Stimulated activated naive B cell treated with anti-CD40 and anti-IgM and Interleukin-4, amounts not matched to agents 10 μg/mL and 1 μg/mL and 100 μg/mL, for 72 hours (primary cell): ENCODE measurements at regions not wholly inside any gene's neighbourhood (a gene's known extent, or its start where the extent isn't known, plus 50 kb on each side); places are given as distances from the start of the nearest gene placed in this dataset.

ENCODE experiments used
- ATAC-seq, 2 donors: fragments of 150-1000 bp; cut with Tn5 transposase; replicated peaks; 2 replicates each; pipeline ENCODE4 v1.10.0; 2021; ENCODE audit warnings: moderate library complexity in 1 of 2
- DNase-seq: peaks from one replicate; pipeline ENCODE4 v3.0.0; 2021
- H3K27ac Mint-ChIP-seq: one replicate; pipeline ENCODE4 v1.8.0; 2022; ENCODE audit warnings: mild to moderate bottlenecking, mixed read lengths
- H3K27me3 Mint-ChIP-seq, 2 donors: one replicate each; pipeline ENCODE4 v1.8.0; 2022; ENCODE audit warnings: mixed read lengths in 2 of 2
- H3K36me3 Mint-ChIP-seq, 2 donors: one replicate each; pipeline ENCODE4 v1.8.0; 2022; ENCODE audit warnings: mixed read lengths in 2 of 2, mild to moderate bottlenecking in 1 of 2
- H3K4me1 Mint-ChIP-seq, 2 donors: one replicate each; pipeline ENCODE4 v1.8.0; 2022; ENCODE audit warnings: mixed read lengths in 2 of 2, mild to moderate bottlenecking in 1 of 2
- H3K4me3 Mint-ChIP-seq, 2 donors: one replicate each; pipeline ENCODE4 v1.8.0; 2022; ENCODE audit warnings: mild to moderate bottlenecking in 2 of 2, mixed read lengths in 2 of 2, moderate library complexity in 1 of 2
- H3K9me3 Mint-ChIP-seq, 2 donors: one replicate each; pipeline ENCODE4 v1.8.0; 2022; ENCODE audit warnings: mixed read lengths in 2 of 2, mild to moderate bottlenecking in 1 of 2

- ATAC-seq, result no peak
- peaks cover 0 to 6% of the 10 kb centered on the region in 2 donors for H3K9me3 Mint-ChIP-seq
- no peaks in the 10 kb centered on the region for H3K4me1 Mint-ChIP-seq
- no peak overlapping the region for H3K27ac Mint-ChIP-seq
- no peaks in the 10 kb centered on the region for H3K36me3 Mint-ChIP-seq
- no peaks in the 10 kb centered on the region for H3K27me3 Mint-ChIP-seq
- no peak for DNase-seq
- no peak overlapping the region for H3K4me3 Mint-ChIP-seq
Measured at GRCh38 chr2:228841877-228842276, 429.2 kb downstream of the PID1 start.

GRCh38 chr2:228841475-228841874 lies 429.6 kb downstream of the PID1 start:
- Mint-ChIP-seq H3K36me3 (no peaks in the 10 kb centered on the region), H3K4me1 (no peaks in the 10 kb centered on the region), H3K9me3 (peaks cover 0 to 4% of the 10 kb centered on the region in 2 donors), H3K27me3 (no peaks in the 10 kb centered on the region), H3K4me3 (no peak overlapping the region), H3K27ac (no peak overlapping the region)
- DNase-seq, result no peak
- ATAC-seq, result no peak

DNA sequence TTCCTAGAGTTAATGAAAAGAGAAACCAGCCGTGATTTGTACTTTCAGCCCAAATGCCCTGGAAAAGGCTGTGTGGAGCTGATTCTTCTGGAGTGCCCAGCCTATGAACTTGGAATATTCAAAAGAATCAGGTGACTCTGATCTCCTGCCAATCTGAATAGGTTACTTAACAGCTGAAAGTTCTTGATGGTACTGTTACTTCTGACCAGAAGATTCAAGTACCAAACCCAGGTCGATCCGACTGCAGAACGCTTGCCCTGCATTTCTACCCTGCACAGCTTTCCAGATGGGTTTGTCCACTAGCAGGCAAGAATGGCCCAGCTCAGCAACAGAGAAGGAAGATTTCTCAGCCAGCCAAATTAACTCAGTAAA lies 430.4 kb downstream of the PID1 start:
- ATAC-seq (no peak), DNase-seq (no peak)
- Mint-ChIP-seq H3K4me1 (no peaks in the 10 kb centered on the region), H3K4me3 (no peak overlapping the region), H3K36me3 (no peaks in the 10 kb centered on the region), H3K27ac (no peak overlapping the region), H3K9me3 (peaks cover 0 to 4% of the 10 kb centered on the region in 2 donors), H3K27me3 (no peaks in the 10 kb centered on the region)

DNA sequence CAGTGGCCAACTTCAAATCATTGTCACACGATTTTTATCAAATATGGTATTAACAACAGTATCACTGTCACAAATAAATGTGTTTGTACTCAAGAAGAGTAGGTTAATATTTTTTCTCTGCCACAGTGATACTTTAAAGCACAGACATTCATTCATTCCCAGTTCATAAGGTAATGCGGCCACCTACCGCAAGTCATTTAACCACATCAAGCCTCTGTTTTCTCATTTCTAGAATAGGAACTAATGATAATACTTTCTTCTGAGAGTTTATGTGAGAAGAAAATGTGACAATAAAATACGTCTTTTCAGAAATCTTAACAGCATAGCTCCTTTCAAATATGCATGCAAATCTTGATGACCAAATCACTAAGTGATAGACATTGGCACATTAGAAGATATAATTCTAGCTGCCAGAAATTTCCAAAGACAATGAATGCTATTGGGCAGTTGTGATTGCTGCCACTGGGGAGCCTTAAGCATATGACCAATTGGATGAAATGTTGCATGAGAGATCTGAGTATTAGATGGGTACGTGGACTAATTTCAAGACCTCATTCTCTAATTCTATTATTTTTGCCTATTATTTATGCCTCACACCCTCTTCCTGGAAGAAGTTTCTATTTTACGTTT lies 430.9 kb downstream of the PID1 start:
- H3K4me3 Mint-ChIP-seq, result no peak overlapping the region
- DNase-seq (no peak), ATAC-seq (no peak)
- no peak overlapping the region for H3K27ac Mint-ChIP-seq
- H3K9me3 Mint-ChIP-seq, result peaks cover 0 to 4% of the 10 kb centered on the region in 2 donors
- no peaks in the 10 kb centered on the region for H3K36me3 Mint-ChIP-seq
- no peaks in the 10 kb centered on the region for H3K27me3 Mint-ChIP-seq
- no peaks in the 10 kb centered on the region for H3K4me1 Mint-ChIP-seq

DNA sequence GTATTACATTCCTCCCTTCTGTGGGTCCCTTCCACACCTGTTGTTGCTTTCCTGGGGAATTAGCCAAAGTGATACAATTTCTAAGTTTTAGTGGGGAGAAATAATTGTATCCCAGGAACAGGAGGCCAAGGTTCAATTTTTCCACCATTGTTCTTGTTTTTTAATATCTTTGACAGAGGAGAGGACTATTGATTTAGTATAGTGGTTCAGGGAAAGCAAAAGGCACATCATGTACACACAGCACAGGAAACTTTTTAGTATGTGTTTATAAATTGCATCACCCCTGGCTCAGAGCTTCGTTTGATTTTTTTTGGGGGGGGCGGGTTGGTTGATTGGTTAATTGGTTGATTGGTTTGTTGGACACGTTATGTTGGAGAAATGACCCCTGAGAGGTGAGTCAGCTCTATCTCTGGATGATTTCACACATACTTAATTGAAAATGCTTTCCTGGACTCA lies 431.6 kb downstream of the PID1 start:
- DNase-seq (no peak), ATAC-seq (no peak)
- H3K27me3 Mint-ChIP-seq, result no peaks in the 10 kb centered on the region
- no peaks in the 10 kb centered on the region for H3K4me1 Mint-ChIP-seq
- no peaks in the 10 kb centered on the region for H3K36me3 Mint-ChIP-seq
- no peak overlapping the region for H3K27ac Mint-ChIP-seq
- H3K9me3 Mint-ChIP-seq, result peaks cover 0 to 4% of the 10 kb centered on the region in 2 donors
- H3K4me3 Mint-ChIP-seq, result no peak overlapping the region

DNA sequence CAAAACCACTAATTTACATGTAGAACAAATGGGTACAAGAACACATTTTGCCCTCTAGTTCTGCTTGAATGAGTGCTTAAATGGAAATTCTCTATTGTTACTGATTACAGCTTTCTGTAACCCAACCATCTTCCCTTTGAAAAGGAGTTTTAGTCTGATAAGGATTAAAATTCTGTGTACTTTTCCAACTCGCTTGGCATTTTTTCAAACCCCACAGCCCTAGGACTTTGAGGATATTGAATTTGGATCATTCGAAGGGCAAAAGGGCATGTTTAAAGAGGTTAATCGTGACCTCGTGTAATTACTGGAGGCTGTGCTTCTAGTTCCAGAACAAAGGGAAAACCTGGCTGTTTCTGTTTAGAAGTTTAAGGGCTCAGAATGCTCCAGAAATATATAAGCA lies 432.3 kb downstream of the PID1 start:
- Mint-ChIP-seq H3K27ac (no peak overlapping the region), H3K4me3 (no peak overlapping the region), H3K9me3 (peaks cover 0 to 4% of the 10 kb centered on the region in 2 donors), H3K27me3 (no peaks in the 10 kb centered on the region), H3K36me3 (no peaks in the 10 kb centered on the region), H3K4me1 (no peaks in the 10 kb centered on the region)
- ATAC-seq (no peak), DNase-seq (no peak)

DNA sequence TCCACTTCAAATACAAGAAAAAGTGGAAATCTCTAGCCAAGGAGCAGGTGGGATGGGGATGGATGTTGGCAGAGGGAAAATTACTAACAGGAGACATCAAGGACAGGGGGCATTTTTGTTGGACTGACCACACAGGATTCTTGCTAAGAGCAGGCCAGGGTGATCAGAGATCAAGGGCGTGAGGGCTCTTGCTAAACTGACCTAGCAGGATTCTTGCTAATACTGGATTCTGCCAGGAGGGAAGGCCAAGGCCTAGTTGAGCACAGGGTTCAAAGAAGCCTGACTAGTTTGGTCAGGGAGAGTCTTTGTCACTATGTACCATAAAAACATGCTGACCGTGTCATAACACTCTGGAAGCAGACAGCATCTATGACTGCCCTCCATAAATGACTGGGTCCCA lies 442.7 kb downstream of the PID1 start:
- Mint-ChIP-seq H3K4me3 (no peak overlapping the region), H3K9me3 (peaks cover 3 to 4% of the 10 kb centered on the region in 2 donors), H3K27ac (no peak overlapping the region), H3K36me3 (no peaks in the 10 kb centered on the region), H3K27me3 (no peaks in the 10 kb centered on the region), H3K4me1 (no peaks in the 10 kb centered on the region)
- DNase-seq (no peak), ATAC-seq (no peak)

- no peak for ATAC-seq
- H3K36me3 Mint-ChIP-seq, result no peaks in the 10 kb centered on the region
Measured at GRCh38 chr2:228827056-228827700, 443.9 kb downstream of the PID1 start.

GRCh38 chr2:228819701-228820100 lies 451.4 kb downstream of the PID1 start:
- ATAC-seq (no peak), DNase-seq (no peak)
- H3K36me3 Mint-ChIP-seq, result no peaks in the 10 kb centered on the region
- no peaks in the 10 kb centered on the region for H3K4me1 Mint-ChIP-seq
- no peak overlapping the region for H3K4me3 Mint-ChIP-seq
- no peaks in the 10 kb centered on the region for H3K27me3 Mint-ChIP-seq
- peaks cover 4 to 6% of the 10 kb centered on the region in 2 donors for H3K9me3 Mint-ChIP-seq
- H3K27ac Mint-ChIP-seq, result no peak overlapping the region

More at GRCh38 chr2:228827056-228827700, 443.9 kb downstream of the PID1 start:
- no peak overlapping the region for H3K27ac Mint-ChIP-seq
- H3K9me3 Mint-ChIP-seq, result peaks cover 4% of the 10 kb centered on the region in 2 donors
- no peaks in the 10 kb centered on the region for H3K4me1 Mint-ChIP-seq
- H3K4me3 Mint-ChIP-seq, result no peak overlapping the region
- DNase-seq, result no peak
- H3K27me3 Mint-ChIP-seq, result no peaks in the 10 kb centered on the region

GRCh38 chr2:228802181-228803071 lies 468.7 kb downstream of the PID1 start:
- no peak for DNase-seq
- no peaks in the 10 kb centered on the region for H3K36me3 Mint-ChIP-seq
- no peak overlapping the region for H3K27ac Mint-ChIP-seq
- no peak overlapping the region for H3K4me3 Mint-ChIP-seq
- no peak for ATAC-seq
- no peaks in the 10 kb centered on the region for H3K4me1 Mint-ChIP-seq
- peaks cover 2 to 4% of the 10 kb centered on the region in 2 donors for H3K9me3 Mint-ChIP-seq
- H3K27me3 Mint-ChIP-seq, result no peaks in the 10 kb centered on the region

DNA sequence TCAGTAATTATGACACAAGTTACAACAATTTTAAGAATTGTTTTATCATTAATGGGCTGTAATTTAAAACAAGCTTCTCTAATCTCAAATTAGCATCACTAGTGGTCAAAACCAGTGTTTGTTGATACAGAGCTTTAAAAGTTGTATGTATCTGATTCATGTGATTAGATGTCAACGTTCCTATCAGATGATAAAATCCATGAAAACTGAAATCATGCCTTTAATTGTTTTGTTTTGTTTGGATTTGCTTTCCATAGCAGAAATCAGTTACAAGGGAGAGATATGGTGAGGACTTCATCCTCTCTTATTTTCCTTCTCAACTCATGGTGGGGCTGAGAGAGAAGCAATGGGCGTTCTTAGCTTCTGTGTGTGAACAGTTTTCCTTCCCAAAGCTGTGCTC lies 469.6 kb downstream of the PID1 start:
- Mint-ChIP-seq H3K27ac (no peak overlapping the region), H3K27me3 (no peaks in the 10 kb centered on the region), H3K4me1 (no peaks in the 10 kb centered on the region), H3K4me3 (no peak overlapping the region), H3K36me3 (no peaks in the 10 kb centered on the region), H3K9me3 (peaks cover 2 to 4% of the 10 kb centered on the region in 2 donors)
- DNase-seq, result no peak
- no peak for ATAC-seq

GRCh38 chr2:228799208-228799588 lies 471.9 kb downstream of the PID1 start:
- H3K27me3 Mint-ChIP-seq, result no peaks in the 10 kb centered on the region
- H3K4me1 Mint-ChIP-seq, result no peaks in the 10 kb centered on the region
- peaks cover 2 to 4% of the 10 kb centered on the region in 2 donors for H3K9me3 Mint-ChIP-seq
- no peaks in the 10 kb centered on the region for H3K36me3 Mint-ChIP-seq
- DNase-seq, result no peak
- H3K27ac Mint-ChIP-seq, result no peak overlapping the region
- H3K4me3 Mint-ChIP-seq, result no peak overlapping the region
- ATAC-seq, result no peak

DNA sequence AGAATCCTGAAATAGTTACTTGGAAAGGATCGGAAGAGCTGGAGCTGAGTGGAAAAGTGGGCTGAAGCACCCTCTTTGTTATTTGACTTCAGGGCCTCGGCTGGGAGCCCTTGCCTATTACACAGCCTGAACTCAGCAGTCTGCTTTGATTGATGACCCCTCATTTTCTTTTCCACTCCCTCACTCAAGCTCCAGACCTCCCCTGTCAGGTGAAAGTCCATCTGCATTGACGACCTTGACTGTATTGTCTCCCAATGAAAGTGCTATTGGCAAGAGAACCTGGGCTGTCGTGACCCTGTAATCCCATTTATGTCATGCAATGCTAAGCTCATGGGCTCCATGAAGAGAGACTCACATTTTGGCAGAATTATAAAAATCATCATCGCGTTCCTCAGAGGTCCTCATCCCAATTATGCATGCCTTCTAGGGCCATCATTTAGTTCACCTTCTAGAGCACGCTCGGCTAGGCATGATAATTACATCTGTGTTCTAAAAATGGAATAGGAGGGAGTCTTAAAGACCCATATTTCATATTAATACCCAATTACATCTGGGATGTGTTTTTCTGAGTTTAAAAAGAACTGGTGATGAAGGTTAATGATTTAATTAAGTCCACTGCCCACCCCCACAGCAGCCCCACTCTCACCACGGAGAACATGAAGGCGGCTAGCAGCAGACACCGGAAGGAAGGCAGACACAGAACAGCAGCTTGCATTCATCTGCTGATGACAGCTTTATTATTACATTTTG lies 472.5 kb downstream of the PID1 start:
- ATAC-seq (no peak), DNase-seq (no peak)
- no peak overlapping the region for H3K4me3 Mint-ChIP-seq
- peaks cover 3 to 4% of the 10 kb centered on the region in 2 donors for H3K9me3 Mint-ChIP-seq
- no peaks in the 10 kb centered on the region for H3K36me3 Mint-ChIP-seq
- no peak overlapping the region for H3K27ac Mint-ChIP-seq
- no peaks in the 10 kb centered on the region for H3K4me1 Mint-ChIP-seq
- no peaks in the 10 kb centered on the region for H3K27me3 Mint-ChIP-seq

- H3K27ac Mint-ChIP-seq, result no peak overlapping the region
- peaks cover 4 to 8% of the 10 kb centered on the region in 2 donors for H3K9me3 Mint-ChIP-seq
- no peak for ATAC-seq
- H3K4me1 Mint-ChIP-seq, result no peaks in the 10 kb centered on the region
- H3K4me3 Mint-ChIP-seq, result no peak overlapping the region
- no peaks in the 10 kb centered on the region for H3K27me3 Mint-ChIP-seq
- no peak for DNase-seq
- H3K36me3 Mint-ChIP-seq, result no peaks in the 10 kb centered on the region
Measured at GRCh38 chr2:228796386-228796785, 474.7 kb downstream of the PID1 start.
